ENCODE measurements at regions not wholly inside any gene's neighbourhood (a gene's known extent, or its start where the extent isn't known, plus 50 kb on each side); places are given as distances from the start of the nearest gene placed in this dataset.

DNA sequence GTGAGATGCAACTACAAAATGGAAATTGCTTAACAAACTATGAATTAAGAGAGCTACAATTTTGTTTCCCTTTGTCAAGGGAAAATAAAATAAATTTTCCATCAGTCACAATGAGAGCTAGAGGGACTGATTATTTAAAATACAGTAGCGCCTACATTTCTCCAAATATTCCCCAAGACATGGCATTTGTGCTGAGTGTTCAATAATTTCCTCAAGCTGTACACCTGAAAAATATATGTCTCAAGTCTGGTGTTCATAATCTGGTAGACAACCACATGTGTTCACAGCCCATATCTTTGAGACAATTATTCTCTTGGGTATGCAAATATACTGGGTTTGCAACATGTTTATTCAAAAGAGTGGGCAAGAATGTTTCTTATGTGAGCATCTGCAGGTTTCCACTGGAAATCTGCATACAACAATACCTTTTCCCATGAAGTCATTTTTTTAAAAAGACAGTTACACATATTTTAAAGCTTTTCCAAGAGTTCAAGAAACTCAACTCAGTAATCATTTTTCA, 240.1 kb upstream of the VRK2 start:
- no peak for DNase-seq (ENCODE audit: low spot score)
- in situ Hi-C loops (cut with MboI; ENCODE audit: low sequenced_read_pairs, unreplicated experiment), result no loop called here
- no peak for TF ChIP-seq CTCF (IDR thresholded peaks at IDR 0.05; ENCODE audit: borderline replicate concordance, control extremely low read depth, extremely low read depth, insufficient read depth, missing control alignments)

- TF ChIP-seq CTCF (IDR thresholded peaks at IDR 0.05; ENCODE audit: borderline replicate concordance, control extremely low read depth, extremely low read depth, insufficient read depth, missing control alignments), result no peak
- in situ Hi-C loops (cut with MboI; ENCODE audit: low sequenced_read_pairs, unreplicated experiment), result no loop called here
- peak; percentile 39 for DNase-seq (ENCODE audit: low spot score)
Observed at GRCh38 chr2:57809230-57809629, 237.4 kb upstream of the VRK2 start.

- DNase-seq (ENCODE audit: low spot score), result no peak
- TF ChIP-seq CTCF (IDR thresholded peaks at IDR 0.05; ENCODE audit: borderline replicate concordance, control extremely low read depth, extremely low read depth, insufficient read depth, missing control alignments), result no peak
- in situ Hi-C loops (cut with MboI; ENCODE audit: low sequenced_read_pairs, unreplicated experiment), result no loop called here
Observed at GRCh38 chr2:57821088-57821487, 225.5 kb upstream of the VRK2 start.

DNA sequence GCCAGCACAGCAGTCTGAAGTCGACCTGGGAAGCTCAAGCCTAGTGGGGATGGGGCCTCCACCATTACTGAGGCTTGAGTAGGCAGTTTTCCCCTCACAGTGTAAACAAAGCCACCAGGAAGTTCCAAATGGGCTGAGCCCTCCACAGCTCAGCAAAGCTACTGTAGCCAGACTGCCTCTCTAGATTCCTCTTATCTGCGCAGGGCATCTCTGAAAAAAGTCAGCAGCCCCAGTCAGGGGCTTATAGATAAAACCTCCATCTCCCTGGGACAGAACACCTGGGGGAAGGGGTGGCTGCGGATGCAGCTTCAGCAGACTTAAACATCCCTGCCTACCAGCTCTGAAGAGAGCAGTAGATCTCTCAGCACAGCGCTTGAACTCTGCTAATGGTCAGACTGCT, 218.4 kb upstream of the VRK2 start:
- DNase-seq (ENCODE audit: low spot score), result no peak
- in situ Hi-C loops (cut with MboI; ENCODE audit: low sequenced_read_pairs, unreplicated experiment), result no loop called here
- no peak for TF ChIP-seq CTCF (IDR thresholded peaks at IDR 0.05; ENCODE audit: borderline replicate concordance, control extremely low read depth, extremely low read depth, insufficient read depth, missing control alignments)

DNA sequence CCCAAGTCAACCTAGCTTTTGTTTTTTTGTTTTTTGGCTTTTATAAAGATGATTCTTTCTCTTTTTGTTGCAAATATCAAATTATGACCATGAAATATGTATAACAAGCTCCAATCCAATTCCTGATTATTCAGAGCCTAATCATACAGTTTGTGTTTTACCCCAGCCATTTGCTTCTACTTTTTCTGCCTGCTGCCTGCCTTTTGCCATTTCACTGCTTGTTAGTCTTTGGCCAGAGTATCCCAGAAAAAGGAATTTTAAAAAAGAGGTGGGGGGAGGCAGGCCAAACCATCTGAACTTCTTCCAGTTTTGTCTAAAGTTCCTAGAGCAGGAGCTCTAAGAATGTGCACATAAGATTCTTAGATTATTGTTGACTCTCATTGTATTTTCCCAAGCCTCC, 211.9 kb upstream of the VRK2 start:
- no peak for TF ChIP-seq CTCF (IDR thresholded peaks at IDR 0.05; ENCODE audit: borderline replicate concordance, control extremely low read depth, extremely low read depth, insufficient read depth, missing control alignments)
- no peak for DNase-seq (ENCODE audit: low spot score)
- in situ Hi-C loops (cut with MboI; ENCODE audit: low sequenced_read_pairs, unreplicated experiment), result no loop called here

DNA sequence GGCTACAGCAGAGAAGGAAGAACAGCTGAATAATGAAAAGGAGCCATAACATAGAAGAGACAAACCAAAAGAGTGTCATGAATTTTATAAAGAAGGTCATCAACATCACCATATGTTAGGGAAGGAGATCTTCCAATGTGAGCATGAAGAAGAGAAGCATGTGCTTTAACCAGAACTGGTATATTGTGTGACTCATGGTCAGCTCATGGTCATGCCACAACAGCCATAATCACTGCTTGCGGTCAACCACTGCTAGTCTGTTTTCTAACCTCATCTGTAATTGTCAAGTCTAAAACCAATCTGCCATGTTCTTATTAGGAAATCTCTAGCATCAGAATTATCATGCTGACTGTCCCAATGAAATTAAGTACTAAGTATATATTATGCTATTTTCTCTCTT, 204.1 kb upstream of the VRK2 start:
- in situ Hi-C loops (cut with MboI; ENCODE audit: low sequenced_read_pairs, unreplicated experiment), result no loop called here
- no peak for DNase-seq (ENCODE audit: low spot score)
- no peak for TF ChIP-seq CTCF (IDR thresholded peaks at IDR 0.05; ENCODE audit: borderline replicate concordance, control extremely low read depth, extremely low read depth, insufficient read depth, missing control alignments)

- TF ChIP-seq CTCF (IDR thresholded peaks at IDR 0.05; ENCODE audit: borderline replicate concordance, control extremely low read depth, extremely low read depth, insufficient read depth, missing control alignments), result no peak
- DNase-seq (ENCODE audit: low spot score), result no peak
- in situ Hi-C loops (cut with MboI; ENCODE audit: low sequenced_read_pairs, unreplicated experiment), result no loop called here
Observed at GRCh38 chr2:57843158-57843557, 203.4 kb upstream of the VRK2 start.

All from GM13976 (cell line).